Body of pancreas (tissue), 4 donors: ENCODE measurements at regions not wholly inside any gene's neighbourhood (a gene's known extent, or its start where the extent isn't known, plus 50 kb on each side); places are given as distances from the start of the nearest gene placed in this dataset.

Experiments
- CTCF ChIP-seq, 7 experiments: fragments of 450-650 bp in 4 of 7; fragments of 200-600 bp in 3 of 7; sonication (generic) in 3 of 7; IDR thresholded peaks; one replicate each; pipeline ENCODE4 v1.5.1; 2016 to 2019; ENCODE audit warnings: antibody characterized with exemption in 7 of 7
- POLR2A ChIP-seq, 3 donors: fragments of 450-650 bp; IDR thresholded peaks; one replicate each; pipeline ENCODE4 v1.6.1; 2016; ENCODE audit warnings: antibody characterized with exemption in 3 of 3, mild to moderate bottlenecking in 2 of 3

- TF ChIP-seq CTCF (IDR thresholded peaks at IDR 0.05): no peak
- no peak for TF ChIP-seq POLR2A (IDR thresholded peaks at IDR 0.05)
Observed at GRCh38 chr18:78926243-78926615, 53.4 kb upstream of the SALL3 start.
